Liver (tissue), 8 donors: ENCODE measurements at regions not wholly inside any gene's neighbourhood (a gene's known extent, or its start where the extent isn't known, plus 50 kb on each side); places are given as distances from the start of the nearest gene placed in this dataset.

Source experiments
- DNase-seq: peaks from one replicate; pipeline ENCODE4 v3.0.0-alpha.2; 2017; ENCODE audit warnings: low spot score
- H3K27ac ChIP-seq, 2 donors: one replicate each; pipeline ENCODE4 v1.7.0; 2013; ENCODE audit warnings: inconsistent platforms in 2 of 2, low read length in 2 of 2, control low read depth in 1 of 2, low read depth in 1 of 2, mild to moderate bottlenecking in 1 of 2
- H3K27me3 ChIP-seq, 4 donors: one replicate each; pipeline versions ENCODE4 v1.6.1 to v1.7.0; 2013; ENCODE audit warnings: low read length in 3 of 4, inconsistent platforms in 1 of 4, mild to moderate bottlenecking in 1 of 4, moderate library complexity in 1 of 4; ENCODE audit not compliant: control insufficient read depth in 4 of 4, insufficient read depth in 4 of 4
- H3K36me3 ChIP-seq, 4 donors: one replicate each; pipeline versions ENCODE4 v1.6.1 to v1.7.0; 2013; ENCODE audit warnings: low read length in 3 of 4, mild to moderate bottlenecking in 3 of 4, low read depth in 1 of 4, moderate library complexity in 1 of 4; ENCODE audit not compliant: control insufficient read depth in 4 of 4, insufficient read depth in 3 of 4
- H3K4me1 ChIP-seq, 4 donors: one replicate each; pipeline versions ENCODE4 v1.6.1 to v1.7.0; 2013; ENCODE audit warnings: low read length in 3 of 4, mild to moderate bottlenecking in 3 of 4, moderate library complexity in 1 of 4; ENCODE audit not compliant: control insufficient read depth in 4 of 4, insufficient read depth in 4 of 4
- H3K4me3 ChIP-seq, 3 donors: one replicate each; pipeline versions ENCODE4 v1.6.1 to v1.7.0; 2013; ENCODE audit warnings: low read length in 3 of 3, control low read depth in 1 of 3, low read depth in 1 of 3, mild to moderate bottlenecking in 1 of 3
- H3K9ac ChIP-seq, 2 donors: one replicate each; pipeline ENCODE4 v1.7.0; 2013; ENCODE audit warnings: low read length in 2 of 2, mild to moderate bottlenecking in 2 of 2, moderate library complexity in 2 of 2, control low read depth in 1 of 2, low read depth in 1 of 2
- H3K9me3 ChIP-seq, 4 donors: one replicate each; pipeline versions ENCODE4 v1.6.1 to v1.7.0; 2013; ENCODE audit warnings: low read length in 3 of 4; ENCODE audit not compliant: control insufficient read depth in 4 of 4
- CTCF ChIP-seq: fragments of 150-350 bp; IDR thresholded peaks from 2 replicates; pipeline ENCODE4 v1.5.1; 2017; ENCODE audit warnings: improper control_type of control experiment, low read depth, low read length; ENCODE audit not compliant: missing input control
- FOXA1 ChIP-seq: IDR thresholded peaks from 2 replicates; pipeline ENCODE4 v1.6.1; 2016; ENCODE audit warnings: antibody characterized with exemption
- FOXA2 ChIP-seq: IDR thresholded peaks from 2 replicates; pipeline ENCODE4 v1.6.1; 2016; ENCODE audit warnings: antibody characterized with exemption
- GABPA ChIP-seq, 2 donors: IDR thresholded peaks in 1 of 2; conservative IDR thresholded peaks in 1 of 2; 2 replicates each; pipeline ENCODE4 v1.6.1; 2016; ENCODE audit warnings: antibody characterized with exemption in 2 of 2, mild to moderate bottlenecking in 1 of 2, moderate library complexity in 1 of 2
- HNF4A ChIP-seq, 2 donors: conservative IDR thresholded peaks; 2 replicates each; pipeline ENCODE4 v1.6.1; 2016; ENCODE audit warnings: antibody characterized with exemption in 2 of 2, mild to moderate bottlenecking in 2 of 2
- JUND ChIP-seq, 2 donors: IDR thresholded peaks; 2 replicates each; pipeline ENCODE4 v1.6.1; 2016; ENCODE audit warnings: antibody characterized with exemption in 2 of 2
- NR2F2 ChIP-seq: IDR thresholded peaks from 2 replicates; pipeline ENCODE4 v1.6.1; 2016; ENCODE audit warnings: antibody characterized with exemption
- RXRA ChIP-seq, 2 donors: IDR thresholded peaks; 2 replicates each; pipeline ENCODE4 v1.6.1; 2017 to 2018; ENCODE audit warnings: antibody characterized with exemption in 2 of 2, mild to moderate bottlenecking in 1 of 2
- SP1 ChIP-seq: IDR thresholded peaks from 2 replicates; pipeline ENCODE4 v1.6.1; 2018; ENCODE audit warnings: antibody characterized with exemption, mild to moderate bottlenecking
- TAF1 ChIP-seq: conservative IDR thresholded peaks from 2 replicates; pipeline ENCODE4 v1.6.1; 2016; ENCODE audit warnings: antibody characterized with exemption, mild to moderate bottlenecking
- YY1 ChIP-seq: IDR thresholded peaks from 2 replicates; pipeline ENCODE4 v1.6.1; 2016; ENCODE audit warnings: antibody characterized with exemption, mild to moderate bottlenecking
- ZBTB33 ChIP-seq: IDR thresholded peaks from 2 replicates; pipeline ENCODE4 v1.6.1; 2016; ENCODE audit warnings: antibody characterized with exemption
- WGBS: extraction: QIAGEN DNeasy Blood & Tissue Kit; methylation state at CpG from one replicate; pipeline ENCODE4 v1.1.7; 2013; 5-methylcytosine and 5-hydroxymethylcytosine counted together
- TF ChIP-seq, protein P1 (sequence below): IDR thresholded peaks from 2 replicates; pipeline ENCODE4 v1.6.1; 2016; ENCODE audit warnings: antibody characterized with exemption
- TF ChIP-seq, protein P2 (sequence below): IDR thresholded peaks from 2 replicates; pipeline ENCODE4 v1.6.1; 2016; ENCODE audit warnings: antibody characterized with exemption
- TF ChIP-seq, protein P3 (sequence below): IDR thresholded peaks from 2 replicates; pipeline ENCODE4 v1.6.1; 2016; ENCODE audit warnings: antibody characterized with exemption, mild to moderate bottlenecking
- donor health status: healthy.
- donor health status: healthy.
- donor health status: healthy.
- donor health status: healthy.
- donor health status: healthy.

- H3K9me3 ChIP-seq = no peaks in the 10 kb centered on the region
- H3K4me3 ChIP-seq = no peak overlapping the region
- DNase-seq = no peak
- H3K27ac ChIP-seq = no peak overlapping the region
- peaks cover 6 to 16% (median 13%) of the 10 kb centered on the region in 4 donors for H3K4me1 ChIP-seq
- no peaks in the 10 kb centered on the region for H3K36me3 ChIP-seq
- TF ChIP-seq, protein P1, sequence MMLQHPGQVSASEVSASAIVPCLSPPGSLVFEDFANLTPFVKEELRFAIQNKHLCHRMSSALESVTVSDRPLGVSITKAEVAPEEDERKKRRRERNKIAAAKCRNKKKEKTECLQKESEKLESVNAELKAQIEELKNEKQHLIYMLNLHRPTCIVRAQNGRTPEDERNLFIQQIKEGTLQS = no peak
- TF ChIP-seq, protein P2, sequence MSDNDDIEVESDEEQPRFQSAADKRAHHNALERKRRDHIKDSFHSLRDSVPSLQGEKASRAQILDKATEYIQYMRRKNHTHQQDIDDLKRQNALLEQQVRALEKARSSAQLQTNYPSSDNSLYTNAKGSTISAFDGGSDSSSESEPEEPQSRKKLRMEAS = no peak
- TF ChIP-seq CTCF (no peak), JUND (IDR thresholded peaks at IDR 0.05) (no peak), HNF4A (conservative IDR thresholded peaks at IDR 0.05) (no peak), SP1 (no peak), NR2F2 (no peak), YY1 (no peak), FOXA2 (no peak), ZBTB33 (no peak), FOXA1 (no peak), GABPA (IDR thresholded peaks at IDR 0.05 in 1 of 2, conservative IDR thresholded peaks at IDR 0.05 in 1 of 2) (no peak), RXRA (IDR thresholded peaks at IDR 0.05) (no peak), TAF1 (no peak)
- TF ChIP-seq, protein P3, sequence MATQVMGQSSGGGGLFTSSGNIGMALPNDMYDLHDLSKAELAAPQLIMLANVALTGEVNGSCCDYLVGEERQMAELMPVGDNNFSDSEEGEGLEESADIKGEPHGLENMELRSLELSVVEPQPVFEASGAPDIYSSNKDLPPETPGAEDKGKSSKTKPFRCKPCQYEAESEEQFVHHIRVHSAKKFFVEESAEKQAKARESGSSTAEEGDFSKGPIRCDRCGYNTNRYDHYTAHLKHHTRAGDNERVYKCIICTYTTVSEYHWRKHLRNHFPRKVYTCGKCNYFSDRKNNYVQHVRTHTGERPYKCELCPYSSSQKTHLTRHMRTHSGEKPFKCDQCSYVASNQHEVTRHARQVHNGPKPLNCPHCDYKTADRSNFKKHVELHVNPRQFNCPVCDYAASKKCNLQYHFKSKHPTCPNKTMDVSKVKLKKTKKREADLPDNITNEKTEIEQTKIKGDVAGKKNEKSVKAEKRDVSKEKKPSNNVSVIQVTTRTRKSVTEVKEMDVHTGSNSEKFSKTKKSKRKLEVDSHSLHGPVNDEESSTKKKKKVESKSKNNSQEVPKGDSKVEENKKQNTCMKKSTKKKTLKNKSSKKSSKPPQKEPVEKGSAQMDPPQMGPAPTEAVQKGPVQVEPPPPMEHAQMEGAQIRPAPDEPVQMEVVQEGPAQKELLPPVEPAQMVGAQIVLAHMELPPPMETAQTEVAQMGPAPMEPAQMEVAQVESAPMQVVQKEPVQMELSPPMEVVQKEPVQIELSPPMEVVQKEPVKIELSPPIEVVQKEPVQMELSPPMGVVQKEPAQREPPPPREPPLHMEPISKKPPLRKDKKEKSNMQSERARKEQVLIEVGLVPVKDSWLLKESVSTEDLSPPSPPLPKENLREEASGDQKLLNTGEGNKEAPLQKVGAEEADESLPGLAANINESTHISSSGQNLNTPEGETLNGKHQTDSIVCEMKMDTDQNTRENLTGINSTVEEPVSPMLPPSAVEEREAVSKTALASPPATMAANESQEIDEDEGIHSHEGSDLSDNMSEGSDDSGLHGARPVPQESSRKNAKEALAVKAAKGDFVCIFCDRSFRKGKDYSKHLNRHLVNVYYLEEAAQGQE = no peak
- WGBS = 89% methylated on average over 3 of the region's 3 CpGs
- H3K9ac ChIP-seq = no peak overlapping the region
- no peaks in the 10 kb centered on the region for H3K27me3 ChIP-seq
Measured at GRCh38 chr20:19881080-19881840, 123.2 kb downstream of the RIN2 start.

- WGBS = 95% methylated on average over 3 of the region's 3 CpGs
- TF ChIP-seq, protein P2 = no peak
- TF ChIP-seq JUND (IDR thresholded peaks at IDR 0.05) = no peak
- no peak for TF ChIP-seq RXRA (IDR thresholded peaks at IDR 0.05)
- Histone ChIP-seq H3K27ac (no peak overlapping the region), H3K4me1 (peaks cover 6 to 23% (median 20%) of the 10 kb centered on the region in 4 donors), H3K36me3 (no peaks in the 10 kb centered on the region), H3K9ac (no peak overlapping the region), H3K27me3 (no peaks in the 10 kb centered on the region), H3K9me3 (no peaks in the 10 kb centered on the region), H3K4me3 (no peak overlapping the region)
- DNase-seq = no peak
Measured at GRCh38 chr20:19881990-19882389, 123.9 kb downstream of the RIN2 start.
